ENCODE measurements at regions not wholly inside any gene's neighbourhood (a gene's known extent, or its start where the extent isn't known, plus 50 kb on each side); places are given as distances from the start of the nearest gene placed in this dataset.
"Not testable (repeated sequence)": the region's sequence is repeated elsewhere in the genome, so short reads cannot be mapped to it uniquely, and the experiment has no call there.

GRCh38 chr15:66963710-66964109 is 101.7 kb upstream of the SMAD3 start:
- no peak for DNase-seq (ENCODE audit: low spot score)

- DNase-seq (ENCODE audit: low spot score), result no peak
Measured at GRCh38 chr15:66964111-66964738, 101.2 kb upstream of the SMAD3 start.

- DNase-seq (ENCODE audit: low spot score), result no peak
Measured at GRCh38 chr15:66964791-66965190, 100.6 kb upstream of the SMAD3 start.

GRCh38 chr15:66965201-66965900 is 100.1 kb upstream of the SMAD3 start:
- DNase-seq (ENCODE audit: low spot score), result no peak

- DNase-seq (ENCODE audit: low spot score), result no peak
Measured at GRCh38 chr15:66966256-66966655, 99.1 kb upstream of the SMAD3 start.

GRCh38 chr15:66968806-66969596 is 96.4 kb upstream of the SMAD3 start:
- no peak for DNase-seq (ENCODE audit: low spot score)

GRCh38 chr15:66974131-66974530 is 91.3 kb upstream of the SMAD3 start:
- not testable (repeated sequence) for DNase-seq (ENCODE audit: low spot score)

- peak; percentile 24 for DNase-seq (ENCODE audit: low spot score)
Measured at GRCh38 chr15:66976106-66976640, 89.2 kb upstream of the SMAD3 start.

GRCh38 chr15:66980326-66980725 is 85.1 kb upstream of the SMAD3 start:
- not testable (repeated sequence) for DNase-seq (ENCODE audit: low spot score)

GRCh38 chr15:66981771-66982170 is 83.6 kb upstream of the SMAD3 start:
- peak; percentile 11 for DNase-seq (ENCODE audit: low spot score)

- DNase-seq (ENCODE audit: low spot score), result no peak
Measured at GRCh38 chr15:66982250-66982649, 83.2 kb upstream of the SMAD3 start.

GRCh38 chr15:66982816-66983215 is 82.6 kb upstream of the SMAD3 start:
- DNase-seq (ENCODE audit: low spot score), result no peak

- DNase-seq (ENCODE audit: low spot score), result no peak
Measured at GRCh38 chr15:66985653-66986052, 79.7 kb upstream of the SMAD3 start.

- no peak for DNase-seq (ENCODE audit: low spot score)
Measured at GRCh38 chr15:66986951-66987350, 78.5 kb upstream of the SMAD3 start.

GRCh38 chr15:66993090-66993489 is 72.3 kb upstream of the SMAD3 start:
- DNase-seq (ENCODE audit: low spot score), result no peak

- DNase-seq (ENCODE audit: low spot score), result no peak
Measured at GRCh38 chr15:66993874-66994696, 71.3 kb upstream of the SMAD3 start.

GRCh38 chr15:66994927-66995656 is 70.3 kb upstream of the SMAD3 start:
- no peak for DNase-seq (ENCODE audit: low spot score)

GRCh38 chr15:66996094-66996493 is 69.3 kb upstream of the SMAD3 start:
- no peak for DNase-seq (ENCODE audit: low spot score)

- no peak for DNase-seq (ENCODE audit: low spot score)
Measured at GRCh38 chr15:66997212-66997611, 68.2 kb upstream of the SMAD3 start.

- not testable (repeated sequence) for DNase-seq (ENCODE audit: low spot score)
Measured at GRCh38 chr15:66998234-66998633, 67.2 kb upstream of the SMAD3 start.

All from umbilical cord (tissue), 1 donor.